MM.1S (cell line): ENCODE measurements at regions not wholly inside any gene's neighbourhood (a gene's known extent, or its start where the extent isn't known, plus 50 kb on each side); places are given as distances from the start of the nearest gene placed in this dataset.

Source experiments
- DNase-seq: peaks from one replicate; pipeline ENCODE4 v3.0.0-alpha.2; 2015
- H2AFZ ChIP-seq: fragments of 300-600 bp; sonication (generic); 2 replicates; pipeline ENCODE4 v1.6.0; 2016; ENCODE audit warnings: antibody characterized with exemption, low read length
- H3F3A ChIP-seq: fragments of 300-600 bp; sonication (generic); 2 replicates; pipeline ENCODE4 v1.6.1; 2016; ENCODE audit warnings: mild to moderate bottlenecking, antibody characterized with exemption, low read length, moderate library complexity, mixed read lengths; ENCODE audit not compliant: insufficient read depth
- H3K27ac ChIP-seq: fragments of 300-600 bp; sonication (generic); 2 replicates; pipeline ENCODE4 v1.5.1; 2016; ENCODE audit warnings: mild to moderate bottlenecking, low read length
- H3K27me3 ChIP-seq: fragments of 300-600 bp; sonication (generic); replicated peaks from 2 replicates; pipeline ENCODE4 v1.6.0; 2016; ENCODE audit warnings: low read length; ENCODE audit not compliant: insufficient read depth
- H3K36me3 ChIP-seq: fragments of 300-600 bp; sonication (generic); replicated peaks from 2 replicates; pipeline ENCODE4 v1.6.1; 2016; ENCODE audit warnings: mild to moderate bottlenecking, low read length, mixed read lengths; ENCODE audit not compliant: insufficient read depth
- H3K4me1 ChIP-seq: fragments of 300-600 bp; sonication (generic); 2 replicates; pipeline ENCODE4 v1.6.1; 2016; ENCODE audit warnings: low read length, mixed read lengths
- H3K4me2 ChIP-seq: fragments of 300-600 bp; sonication (generic); 2 replicates; pipeline ENCODE4 v1.6.0; 2016; ENCODE audit warnings: low read depth, low read length
- H3K4me3 ChIP-seq: fragments of 300-600 bp; sonication (generic); 2 replicates; pipeline ENCODE4 v1.5.1; 2016; ENCODE audit warnings: low read length, mixed read lengths
- H3K79me2 ChIP-seq: fragments of 300-600 bp; sonication (generic); 2 replicates; pipeline ENCODE4 v1.6.1; 2016; ENCODE audit warnings: mixed run types, low read length, mixed read lengths
- H3K9ac ChIP-seq: fragments of 300-600 bp; sonication (generic); 2 replicates; pipeline ENCODE4 v1.6.1; 2016; ENCODE audit warnings: low read length, mixed read lengths
- H3K9me2 ChIP-seq: fragments of 300-600 bp; sonication (generic); replicated peaks from 2 replicates; pipeline ENCODE4 v1.6.1; 2016; ENCODE audit warnings: mild to moderate bottlenecking, low read length, mixed read lengths; ENCODE audit not compliant: insufficient read depth
- H3K9me3 ChIP-seq: fragments of 300-600 bp; sonication (generic); replicated peaks from 2 replicates; pipeline ENCODE4 v1.6.1; 2016; ENCODE audit warnings: mild to moderate bottlenecking, low read length, mixed read lengths; ENCODE audit not compliant: insufficient read depth
- H4K20me1 ChIP-seq: fragments of 300-600 bp; sonication (generic); 2 replicates; pipeline ENCODE4 v1.6.1; 2016; ENCODE audit warnings: mild to moderate bottlenecking, low read length, moderate library complexity, mixed read lengths; ENCODE audit not compliant: insufficient read depth
- EZH2 ChIP-seq: fragments of 300-600 bp; sonication (generic); optimal IDR thresholded peaks from 2 replicates; pipeline ENCODE3; 2017; ENCODE audit warnings: low read depth, mild to moderate bottlenecking, antibody characterized with exemption, low read length, mixed read lengths
- EZH2phosphoT487 ChIP-seq: fragments of 300-600 bp; sonication (generic); IDR thresholded peaks from 2 replicates; pipeline ENCODE4 v1.6.1; 2018; ENCODE audit warnings: antibody characterized with exemption, low read length
- TF ChIP-seq, protein P1 (sequence below): fragments of 300-600 bp; sonication (generic); IDR thresholded peaks from 2 replicates; pipeline ENCODE4 v1.5.1; 2016; ENCODE audit warnings: antibody characterized with exemption, low read length, mixed read lengths

DNA sequence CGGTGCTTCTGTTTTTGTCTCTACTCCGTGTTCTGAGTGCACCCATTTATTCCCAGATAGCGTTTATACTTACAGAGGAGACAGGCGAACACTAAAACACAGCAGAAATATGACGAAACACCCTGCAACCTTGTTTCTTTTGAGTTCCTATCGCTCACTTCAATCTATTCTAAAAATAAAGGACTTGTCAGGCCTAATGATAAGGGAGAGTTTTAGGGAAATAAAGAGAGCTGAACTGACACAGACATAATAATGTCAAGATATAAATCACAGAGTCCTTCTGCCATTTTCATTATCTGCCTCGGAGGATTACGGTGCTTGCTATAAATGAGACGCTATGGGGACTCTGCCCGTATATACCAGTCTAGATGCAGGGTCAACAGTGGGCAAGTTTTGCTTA, 659.7 kb upstream of the SALL3 start:
- H2AFZ ChIP-seq = no peak overlapping the region
- H3K27me3 ChIP-seq = no peaks in the 10 kb centered on the region
- no peak overlapping the region for H3K4me3 ChIP-seq

DNA sequence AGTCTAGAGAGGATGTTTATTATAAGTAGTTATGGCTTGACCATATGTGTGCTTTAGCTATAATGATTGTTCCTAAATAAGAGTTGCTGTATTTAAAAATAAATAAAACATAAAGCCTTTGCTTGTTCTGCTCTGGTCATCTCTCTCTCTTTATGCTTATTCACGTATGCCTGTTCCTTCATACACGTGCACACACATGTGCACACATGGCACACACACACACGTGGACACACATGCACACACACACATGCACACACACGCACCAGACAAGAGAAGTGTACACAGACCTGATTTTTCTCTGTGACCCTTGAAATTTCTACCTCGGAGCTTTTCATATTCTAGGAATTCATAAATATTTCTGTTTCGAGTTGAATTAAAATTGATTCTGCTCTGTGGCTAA, 658.2 kb upstream of the SALL3 start:
- Histone ChIP-seq H3K27me3 (no peaks in the 10 kb centered on the region), H3K27ac (no peak overlapping the region), H3K36me3 (no peaks in the 10 kb centered on the region), H3K79me2 (no peaks in the 10 kb centered on the region), H3F3A (no peaks in the 10 kb centered on the region), H3K4me2 (no peak overlapping the region), H4K20me1 (no peaks in the 10 kb centered on the region), H3K9ac (no peak overlapping the region), H3K9me2 (no peaks in the 10 kb centered on the region), H2AFZ (no peak overlapping the region), H3K4me3 (no peak overlapping the region), H3K4me1 (no peaks in the 10 kb centered on the region), H3K9me3 (no peaks in the 10 kb centered on the region)
- TF ChIP-seq EZH2 (no peak), EZH2phosphoT487 (no peak)
- no peak for DNase-seq

More for the DNA sequence above, 659.7 kb upstream of the SALL3 start:
- TF ChIP-seq EZH2phosphoT487 (no peak), EZH2 (no peak)
- TF ChIP-seq, protein P1, sequence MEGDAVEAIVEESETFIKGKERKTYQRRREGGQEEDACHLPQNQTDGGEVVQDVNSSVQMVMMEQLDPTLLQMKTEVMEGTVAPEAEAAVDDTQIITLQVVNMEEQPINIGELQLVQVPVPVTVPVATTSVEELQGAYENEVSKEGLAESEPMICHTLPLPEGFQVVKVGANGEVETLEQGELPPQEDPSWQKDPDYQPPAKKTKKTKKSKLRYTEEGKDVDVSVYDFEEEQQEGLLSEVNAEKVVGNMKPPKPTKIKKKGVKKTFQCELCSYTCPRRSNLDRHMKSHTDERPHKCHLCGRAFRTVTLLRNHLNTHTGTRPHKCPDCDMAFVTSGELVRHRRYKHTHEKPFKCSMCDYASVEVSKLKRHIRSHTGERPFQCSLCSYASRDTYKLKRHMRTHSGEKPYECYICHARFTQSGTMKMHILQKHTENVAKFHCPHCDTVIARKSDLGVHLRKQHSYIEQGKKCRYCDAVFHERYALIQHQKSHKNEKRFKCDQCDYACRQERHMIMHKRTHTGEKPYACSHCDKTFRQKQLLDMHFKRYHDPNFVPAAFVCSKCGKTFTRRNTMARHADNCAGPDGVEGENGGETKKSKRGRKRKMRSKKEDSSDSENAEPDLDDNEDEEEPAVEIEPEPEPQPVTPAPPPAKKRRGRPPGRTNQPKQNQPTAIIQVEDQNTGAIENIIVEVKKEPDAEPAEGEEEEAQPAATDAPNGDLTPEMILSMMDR = no peak
- H3F3A ChIP-seq = no peaks in the 10 kb centered on the region
- H3K4me2 ChIP-seq = no peak overlapping the region
- no peak overlapping the region for H3K27ac ChIP-seq
- H3K9me3 ChIP-seq = no peaks in the 10 kb centered on the region
- no peaks in the 10 kb centered on the region for H3K36me3 ChIP-seq
- H3K79me2 ChIP-seq = no peaks in the 10 kb centered on the region
- no peaks in the 10 kb centered on the region for H3K4me1 ChIP-seq
- no peaks in the 10 kb centered on the region for H4K20me1 ChIP-seq
- no peaks in the 10 kb centered on the region for H3K9me2 ChIP-seq
- H3K9ac ChIP-seq = no peak overlapping the region
- DNase-seq = no peak

DNA sequence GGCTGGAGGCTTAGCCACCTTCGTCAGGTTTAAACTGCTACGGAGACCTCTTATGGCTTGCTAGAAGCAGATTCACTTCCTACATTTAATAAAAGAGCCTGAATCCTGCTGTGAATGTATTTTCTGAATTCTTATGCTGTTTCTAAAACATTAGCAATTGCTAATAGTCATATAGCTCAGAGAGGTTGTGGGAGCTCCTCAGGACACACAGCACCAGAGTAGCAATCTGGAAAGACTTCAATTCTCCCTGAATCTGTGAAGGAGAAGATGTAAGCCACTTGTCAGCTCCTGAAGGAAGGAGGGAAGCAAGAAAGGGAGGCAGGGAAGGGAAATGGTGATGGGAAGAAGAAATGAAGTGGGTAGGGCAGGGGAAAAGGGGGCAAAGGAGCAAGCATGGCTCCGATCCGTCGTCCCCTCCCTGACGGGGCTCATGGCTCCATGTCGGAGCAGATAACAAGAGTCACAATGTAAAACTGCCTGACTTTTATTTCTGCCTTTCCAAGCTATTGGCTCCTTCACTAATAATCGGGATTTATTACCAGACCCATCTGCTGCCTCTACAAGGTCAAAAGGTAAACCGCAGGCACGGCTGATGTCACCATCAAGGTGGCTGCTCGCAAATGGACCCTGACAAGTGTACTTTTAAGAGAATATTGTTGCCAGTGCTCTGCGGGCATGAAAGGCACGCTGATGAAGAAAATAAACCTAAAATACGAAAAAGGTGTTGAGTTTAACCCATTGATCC, 656.0 kb upstream of the SALL3 start:
- Histone ChIP-seq H3K27me3 (no peaks in the 10 kb centered on the region), H2AFZ (no peak overlapping the region), H3K9ac (no peak overlapping the region)

More for the DNA sequence above, 656.0 kb upstream of the SALL3 start:
- Histone ChIP-seq H3K27ac (no peak overlapping the region), H3K36me3 (no peaks in the 10 kb centered on the region), H3K79me2 (no peaks in the 10 kb centered on the region), H4K20me1 (no peaks in the 10 kb centered on the region), H3K4me1 (no peaks in the 10 kb centered on the region), H3K9me3 (no peaks in the 10 kb centered on the region), H3K9me2 (no peaks in the 10 kb centered on the region), H3K4me3 (no peak overlapping the region), H3F3A (no peaks in the 10 kb centered on the region), H3K4me2 (no peak overlapping the region)
- no peak for DNase-seq
- TF ChIP-seq EZH2phosphoT487 = no peak
- no peak for TF ChIP-seq EZH2
- TF ChIP-seq, protein P1 = no peak
